GM12878 (cell line): ENCODE measurements at regions not wholly inside any gene's neighbourhood (a gene's known extent, or its start where the extent isn't known, plus 50 kb on each side); places are given as distances from the start of the nearest gene placed in this dataset.
A peak's percentile ranks its signal among the peaks of the same experiment; 100 is the strongest.

Experiments used
- ATAC-seq: fragments of 200-7000 bp; cut with Tn5 transposase; 3 replicates; pipeline ENCODE4 v1.9.1; 2020; ENCODE audit warnings: mild to moderate bottlenecking, moderate library complexity
- BruUV-seq: library from RNA; stranded (reverse); fragments of 400-500 nt; replicated peaks from 2 replicates; lab custom pipeline; 2021; lab: Mats Ljungman, UMichigan
- CTCF ChIA-PET: fragments of 300-600 bp; sonication (Branson Sonifier 250); formaldehyde crosslinking; extraction: SDS; loops from one replicate; lab custom pipeline; 2021; ENCODE audit warnings: inconsistent platforms; lab: Yijun Ruan, JAX
- POLR2A ChIA-PET: fragments of 350-600 bp; formaldehyde crosslinking; extraction: SDS; loops from one replicate; lab custom pipeline; 2021; ENCODE audit warnings: inconsistent platforms; lab: Charles Lee
- RAD21 ChIA-PET: fragments of 300-600 bp; sonication (Branson Sonifier 250); formaldehyde crosslinking; loops from one replicate; lab custom pipeline; 2023; ENCODE audit warnings: antibody characterized with exemption; ENCODE audit not compliant: unreplicated experiment; lab: Charles Lee
- SMC1A ChIA-PET: fragments of 300-600 bp; sonication (Branson Sonifier 250); formaldehyde crosslinking; loops from one replicate; lab custom pipeline; 2023; ENCODE audit not compliant: unreplicated experiment, uncharacterized antibody; lab: Charles Lee
- DNase-seq: peaks from one replicate; pipeline ENCODE4 v3.0.0-alpha.2; 2011; ENCODE audit warnings: low read depth, low spot score
- FAIRE-seq: peaks from 3 replicates; lab custom pipeline; 2011; peaks lifted over from hg19 to GRCh38; lab: Jason Lieb, UNC
- H2AFZ ChIP-seq: 2 replicates; pipeline ENCODE4 v1.6.0; 2011; ENCODE audit warnings: low read depth, low read length, control low read depth; ENCODE audit not compliant: control insufficient read depth
- H3K27ac ChIP-seq: 2 replicates; pipeline ENCODE4 v1.5.1; 2011; ENCODE audit warnings: control low read depth; ENCODE audit not compliant: control insufficient read depth, insufficient read depth
- H3K27me3 ChIP-seq, 2 experiments: replicated peaks in 1 of 2; 2 replicates each; pipeline versions ENCODE4 v1.6.0 to v1.6.1; 2011; ENCODE audit warnings: low read length in 1 of 2; ENCODE audit not compliant: control insufficient read depth in 2 of 2, insufficient read depth in 2 of 2
- H3K36me3 ChIP-seq, 2 experiments: 2 replicates each; pipeline ENCODE4 v1.5.1; 2011; ENCODE audit warnings: low read length in 1 of 2; ENCODE audit not compliant: control insufficient read depth in 2 of 2, insufficient read depth in 2 of 2
- H3K4me1 ChIP-seq: 2 replicates; pipeline ENCODE4 v1.6.1; 2011; ENCODE audit warnings: mild to moderate bottlenecking, low read length, moderate library complexity, mixed read lengths; ENCODE audit not compliant: control insufficient read depth, insufficient read depth
- H3K4me2 ChIP-seq: 2 replicates; pipeline ENCODE4 v1.6.0; 2011; ENCODE audit warnings: control low read depth; ENCODE audit not compliant: control insufficient read depth, insufficient read depth
- H3K4me3 ChIP-seq: fragments of 200-600 bp; sonication (generic); 2 replicates; pipeline ENCODE4 v1.5.1; 2016
- H3K79me2 ChIP-seq: 2 replicates; pipeline ENCODE4 v1.6.0; 2011; ENCODE audit warnings: low read length; ENCODE audit not compliant: control insufficient read depth, insufficient read depth
- H3K9ac ChIP-seq: 2 replicates; pipeline ENCODE4 v1.8.0; 2011; ENCODE audit warnings: low read length, control low read depth, mixed read lengths; ENCODE audit not compliant: control insufficient read depth, insufficient read depth
- H3K9me3 ChIP-seq: replicated peaks from 3 replicates; pipeline ENCODE4 v1.5.1; 2011; ENCODE audit warnings: mild to moderate bottlenecking, low read length; ENCODE audit not compliant: control insufficient read depth, insufficient read depth
- H4K20me1 ChIP-seq: 2 replicates; pipeline ENCODE4 v1.6.0; 2011; ENCODE audit not compliant: control insufficient read depth, insufficient read depth
- ASH2L ChIP-seq: fragments of 300-600, 200-600 bp; sonication (generic); IDR thresholded peaks from 2 replicates; pipeline ENCODE4 v1.6.1; 2017; ENCODE audit warnings: low read depth, mild to moderate bottlenecking, borderline replicate concordance
- BHLHE40 ChIP-seq, 2 experiments: fragments of 450-650 bp in 1 of 2; IDR thresholded peaks; 2 replicates each; pipeline ENCODE4 v1.6.1; 2011 to 2017; ENCODE audit warnings: low read depth in 2 of 2, borderline replicate concordance in 1 of 2, improper control_type of control experiment in 1 of 2, low read length in 1 of 2, mild to moderate bottlenecking in 1 of 2
- CHD1 ChIP-seq: IDR thresholded peaks from 2 replicates; pipeline ENCODE4 v1.6.1; 2012; ENCODE audit warnings: low read depth, low read length, improper control_type of control experiment
- CREM ChIP-seq: IDR thresholded peaks from 2 replicates; pipeline ENCODE4 v1.6.1; 2014; ENCODE audit warnings: antibody characterized with exemption, low read depth
- E2F4 ChIP-seq: IDR thresholded peaks from 2 replicates; pipeline ENCODE4 v1.6.1; 2012; ENCODE audit warnings: low read depth, low read length, improper control_type of control experiment
- EED ChIP-seq: sonication (generic); IDR thresholded peaks from 2 replicates; pipeline ENCODE4 v1.6.1; 2016; ENCODE audit warnings: antibody characterized with exemption, low read depth
- EP300 ChIP-seq, 2 experiments: fragments of 150-350 bp in 1 of 2; IDR thresholded peaks; 2 replicates each; pipeline ENCODE4 v1.6.1; 2011 to 2012; ENCODE audit warnings: low read depth in 2 of 2, low read length in 2 of 2, borderline replicate concordance in 1 of 2, improper control_type of control experiment in 1 of 2, inconsistent platforms in 1 of 2; ENCODE audit not compliant: control insufficient read depth in 1 of 2
- IRF4 ChIP-seq: IDR thresholded peaks from 2 replicates; pipeline ENCODE4 v1.6.1; 2011; ENCODE audit warnings: low read depth, low read length
- IRF5 ChIP-seq: fragments of 450-650 bp; IDR thresholded peaks from 2 replicates; pipeline ENCODE4 v1.6.1; 2017; ENCODE audit warnings: borderline replicate concordance
- JUNB ChIP-seq: IDR thresholded peaks from 2 replicates; pipeline ENCODE4 v1.6.1; 2016; ENCODE audit warnings: antibody characterized with exemption, mild to moderate bottlenecking
- NBN ChIP-seq: fragments of 450-650 bp; IDR thresholded peaks from 2 replicates; pipeline ENCODE4 v1.6.1; 2016
- NFIC ChIP-seq: IDR thresholded peaks from 2 replicates; pipeline ENCODE4 v1.6.1; 2012; ENCODE audit warnings: low read depth, mild to moderate bottlenecking, inconsistent platforms, low read length, moderate library complexity
- NFYB ChIP-seq: IDR thresholded peaks from 2 replicates; pipeline ENCODE4 v1.6.1; 2011; ENCODE audit warnings: low read depth, mild to moderate bottlenecking, low read length, improper control_type of control experiment, moderate library complexity; ENCODE audit not compliant: insufficient read depth
- RAD21 ChIP-seq: IDR thresholded peaks from 2 replicates; pipeline ENCODE4 v1.6.1; 2011; ENCODE audit warnings: mild to moderate bottlenecking, low read depth, low read length, moderate library complexity; ENCODE audit not compliant: insufficient read depth
- RB1 ChIP-seq: fragments of 450-650 bp; formaldehyde crosslinking; IDR thresholded peaks from 2 replicates; pipeline ENCODE4 v1.6.1; 2017; ENCODE audit warnings: mild to moderate bottlenecking, borderline replicate concordance
- RELB ChIP-seq: fragments of 450-650 bp; IDR thresholded peaks from 2 replicates; pipeline ENCODE4 v1.6.1; 2017; ENCODE audit warnings: low read depth, mild to moderate bottlenecking, moderate library complexity
- SIN3A ChIP-seq: IDR thresholded peaks from 2 replicates; pipeline ENCODE4 v1.6.1; 2012; ENCODE audit warnings: low read depth, low read length, improper control_type of control experiment
- SIX5 ChIP-seq: IDR thresholded peaks from 2 replicates; pipeline ENCODE4 v1.6.1; 2011; ENCODE audit warnings: mild to moderate bottlenecking, low read depth, low read length, moderate library complexity; ENCODE audit not compliant: severe bottlenecking
- SMAD5 ChIP-seq: IDR thresholded peaks from 2 replicates; pipeline ENCODE4 v1.6.1; 2016; ENCODE audit warnings: antibody characterized with exemption, low read depth
- SREBF1 ChIP-seq: IDR thresholded peaks from 2 replicates; pipeline ENCODE4 v1.6.1; 2012; ENCODE audit warnings: mild to moderate bottlenecking, low read length
- TAF1 ChIP-seq: IDR thresholded peaks from 2 replicates; pipeline ENCODE4 v1.6.1; 2011; ENCODE audit warnings: mild to moderate bottlenecking, low read depth, low read length, borderline replicate concordance
- TARDBP ChIP-seq: IDR thresholded peaks from 2 replicates; pipeline ENCODE4 v1.6.1; 2016; ENCODE audit warnings: borderline replicate concordance
- TCF12 ChIP-seq: IDR thresholded peaks from 2 replicates; pipeline ENCODE4 v1.6.1; 2011; ENCODE audit warnings: low read depth, mild to moderate bottlenecking, low read length
- ZNF622 ChIP-seq: fragments of 450-650 bp; IDR thresholded peaks from 2 replicates; pipeline ENCODE4 v1.6.1; 2017; ENCODE audit warnings: mild to moderate bottlenecking, inconsistent platforms
- ZSCAN29 ChIP-seq: fragments of 450-650 bp; IDR thresholded peaks from 2 replicates; pipeline ENCODE4 v1.6.1; 2017; ENCODE audit warnings: mild to moderate bottlenecking, moderate library complexity
- WGBS: methylation state at CpG from one replicate; pipeline ENCODE4 v1.1.6; 2016; ENCODE audit warnings: low lambda C conversion rate; ENCODE audit not compliant: insufficient replicate concordance, insufficient coverage; ENCODE audit errors: missing lambda C conversion rate; 5-methylcytosine and 5-hydroxymethylcytosine counted together
- in situ Hi-C: fragments of 300-500 bp; cut with MboI; formaldehyde crosslinking; loops from 9 replicates; pipeline ENCODE4 v1.14.3; 2018; ENCODE audit warnings: mixed read lengths
- intact Hi-C: fragments of 100-400 bp; cut with micrococcal nuclease; formaldehyde crosslinking; loops from one replicate; pipeline ENCODE4 v1.14.2; 2022; ENCODE audit not compliant: unreplicated experiment

- intact Hi-C loops (no loop called here), in situ Hi-C loops (no loop called here)
- H4K20me1 ChIP-seq = no peaks in the 10 kb centered on the region
- no peak overlapping the region for H3K27ac ChIP-seq
- 3% methylated on average over 3 of the region's 3 CpGs for WGBS
- POLR2A ChIA-PET = no interaction called here
- H3K4me1 ChIP-seq = no peaks in the 10 kb centered on the region
- no peaks in the 10 kb centered on the region for H3K9me3 ChIP-seq
- BruUV-seq = no TSS peak
- ATAC-seq (peak; percentile 67), FAIRE-seq (no peak), DNase-seq (peak; percentile 2)
- RAD21 ChIA-PET = no interaction called here
- no peaks in the 10 kb centered on the region for H3K79me2 ChIP-seq
- H3K36me3 ChIP-seq = no peaks in the 10 kb centered on the region
- CTCF ChIA-PET = interaction anchor here (0.6 kb wide), 1 partner anchor 1164 kb away, joined by 3 read pairs; no protein-coding TSS in a partner anchor
- H3K4me3 ChIP-seq = no peak overlapping the region
- H3K27me3 ChIP-seq = no peaks in the 10 kb centered on the region
- no peak overlapping the region for H3K9ac ChIP-seq
- no peak overlapping the region for H2AFZ ChIP-seq
- SMC1A ChIA-PET = no interaction called here
- H3K4me2 ChIP-seq = no peak overlapping the region
- TF ChIP-seq NBN = no peak
- TF ChIP-seq EED = no peak
- TF ChIP-seq EP300 (IDR thresholded peaks at IDR 0.05; ENCODE audit: borderline replicate concordance in 1 of 2, control insufficient read depth in 1 of 2, low read depth in 2 of 2, low read length in 2 of 2) = 0 out of 4 replicates have a peak, but pooled peaks have one; percentile 6 to 15
- TF ChIP-seq IRF4 = no peak
- TF ChIP-seq SIX5 = no peak
- peak; percentile 75; the same call in 1 of the 2 replicates for TF ChIP-seq NFIC
- no peak for TF ChIP-seq SREBF1
- TF ChIP-seq TCF12 = no peak
- TF ChIP-seq ZNF622 = no peak
- no peak for TF ChIP-seq SMAD5
- no peak for TF ChIP-seq ASH2L
- TF ChIP-seq NFYB = no peak
- TF ChIP-seq SIN3A = no peak
- no peak for TF ChIP-seq RELB
- no peak for TF ChIP-seq RB1
- peak; percentile 75 for TF ChIP-seq JUNB
- TF ChIP-seq CHD1 = no peak
- TF ChIP-seq CREM = peak; percentile 38; the same call in 1 of the 2 replicates
- no peak for TF ChIP-seq E2F4
- peak; percentile 55 to 64; a peak in 2 of 4 replicates for TF ChIP-seq BHLHE40 (IDR thresholded peaks at IDR 0.05; ENCODE audit: borderline replicate concordance in 1 of 2, low read depth in 2 of 2, low read length in 1 of 2)
- no peak for TF ChIP-seq TAF1
- TF ChIP-seq RAD21 = no peak
- no peak for TF ChIP-seq IRF5
- TF ChIP-seq TARDBP = no peak
- TF ChIP-seq ZSCAN29 = no peak
Observed at GRCh38 chr20:46833360-46833759, 61.3 kb upstream of the EYA2 start.
